IPS-18a (cell line): ENCODE measurements at regions not wholly inside any gene's neighbourhood (a gene's known extent, or its start where the extent isn't known, plus 50 kb on each side); places are given as distances from the start of the nearest gene placed in this dataset.
"Not testable (repeated sequence)": the region's sequence is repeated elsewhere in the genome, so short reads cannot be mapped to it uniquely, and the experiment has no call there.

Experiments used
- H3K27ac ChIP-seq: one replicate; pipeline ENCODE4 v1.5.1; 2013; ENCODE audit warnings: low read length
- H3K27me3 ChIP-seq: one replicate; pipeline ENCODE4 v1.6.1; 2013; ENCODE audit warnings: mild to moderate bottlenecking, low read length; ENCODE audit not compliant: control insufficient read depth, insufficient read depth
- H3K36me3 ChIP-seq: one replicate; pipeline ENCODE4 v1.6.1; 2013; ENCODE audit warnings: low read depth, low read length; ENCODE audit not compliant: control insufficient read depth
- H3K4me1 ChIP-seq: one replicate; pipeline ENCODE4 v1.6.1; 2013; ENCODE audit warnings: low read depth, low read length; ENCODE audit not compliant: control insufficient read depth
- H3K4me3 ChIP-seq: one replicate; pipeline ENCODE4 v1.5.1; 2013; ENCODE audit warnings: low read length
- H3K9ac ChIP-seq: one replicate; pipeline ENCODE4 v1.6.1; 2013; ENCODE audit warnings: mild to moderate bottlenecking, low read length, moderate library complexity
- H3K9me3 ChIP-seq: one replicate; pipeline ENCODE4 v1.6.1; 2013; ENCODE audit warnings: low read depth, low read length; ENCODE audit not compliant: control insufficient read depth

- Histone ChIP-seq H3K27ac (no peak overlapping the region), H3K9ac (no peak overlapping the region), H3K4me1 (peaks cover 3% of the 10 kb centered on the region), H3K27me3 (no peaks in the 10 kb centered on the region), H3K9me3 (no peaks in the 10 kb centered on the region), H3K4me3 (no peak overlapping the region), H3K36me3 (no peaks in the 10 kb centered on the region)
Measured at GRCh38 chr11:92580908-92581307, 356.3 kb downstream of the FAT3 start.

GRCh38 chr11:92588393-92588792, 363.8 kb downstream of the FAT3 start:
- Histone ChIP-seq H3K27me3 (no peaks in the 10 kb centered on the region), H3K36me3 (no peaks in the 10 kb centered on the region), H3K4me1 (no peaks in the 10 kb centered on the region), H3K9ac (no peak overlapping the region), H3K9me3 (no peaks in the 10 kb centered on the region), H3K4me3 (no peak overlapping the region), H3K27ac (no peak overlapping the region)

- Histone ChIP-seq H3K4me3 (no peak overlapping the region), H3K9ac (no peak overlapping the region), H3K36me3 (no peaks in the 10 kb centered on the region), H3K9me3 (no peaks in the 10 kb centered on the region), H3K27me3 (no peaks in the 10 kb centered on the region), H3K27ac (no peak overlapping the region), H3K4me1 (no peaks in the 10 kb centered on the region)
Measured at GRCh38 chr11:92589512-92589911, 364.9 kb downstream of the FAT3 start.

GRCh38 chr11:92591521-92591920, 366.9 kb downstream of the FAT3 start:
- no peak overlapping the region for H3K4me3 ChIP-seq
- H3K27me3 ChIP-seq = no peaks in the 10 kb centered on the region
- no peaks in the 10 kb centered on the region for H3K4me1 ChIP-seq
- H3K9me3 ChIP-seq = no peaks in the 10 kb centered on the region
- H3K27ac ChIP-seq = no peak overlapping the region
- H3K9ac ChIP-seq = no peak overlapping the region
- no peaks in the 10 kb centered on the region for H3K36me3 ChIP-seq

- Histone ChIP-seq H3K36me3 (no peaks in the 10 kb centered on the region), H3K27me3 (no peaks in the 10 kb centered on the region), H3K4me1 (no peaks in the 10 kb centered on the region), H3K27ac (no peak overlapping the region), H3K4me3 (no peak overlapping the region), H3K9me3 (no peaks in the 10 kb centered on the region), H3K9ac (no peak overlapping the region)
Measured at GRCh38 chr11:92594251-92594650, 369.6 kb downstream of the FAT3 start.

GRCh38 chr11:92595052-92595451, 370.4 kb downstream of the FAT3 start:
- H3K9ac ChIP-seq = no peak overlapping the region
- no peaks in the 10 kb centered on the region for H3K36me3 ChIP-seq
- H3K27ac ChIP-seq = no peak overlapping the region
- H3K4me1 ChIP-seq = no peaks in the 10 kb centered on the region
- H3K9me3 ChIP-seq = no peaks in the 10 kb centered on the region
- no peak overlapping the region for H3K4me3 ChIP-seq
- H3K27me3 ChIP-seq = no peaks in the 10 kb centered on the region

GRCh38 chr11:92596596-92597317, 372.1 kb downstream of the FAT3 start:
- Histone ChIP-seq H3K36me3 (no peaks in the 10 kb centered on the region), H3K4me1 (no peaks in the 10 kb centered on the region), H3K9me3 (no peaks in the 10 kb centered on the region), H3K27me3 (no peaks in the 10 kb centered on the region), H3K4me3 (no peak overlapping the region), H3K27ac (no peak overlapping the region), H3K9ac (no peak overlapping the region)

GRCh38 chr11:92601048-92601447, 368.4 kb upstream of the MTNR1B start:
- no peaks in the 10 kb centered on the region for H3K4me1 ChIP-seq
- no peak overlapping the region for H3K27ac ChIP-seq
- H3K27me3 ChIP-seq = no peaks in the 10 kb centered on the region
- H3K36me3 ChIP-seq = no peaks in the 10 kb centered on the region
- no peaks in the 10 kb centered on the region for H3K9me3 ChIP-seq
- H3K4me3 ChIP-seq = no peak overlapping the region
- no peak overlapping the region for H3K9ac ChIP-seq

GRCh38 chr11:92605667-92606066, 363.8 kb upstream of the MTNR1B start:
- no peaks in the 10 kb centered on the region for H3K9me3 ChIP-seq
- no peaks in the 10 kb centered on the region for H3K4me1 ChIP-seq
- H3K27me3 ChIP-seq = no peaks in the 10 kb centered on the region
- H3K36me3 ChIP-seq = no peaks in the 10 kb centered on the region
- no peak overlapping the region for H3K9ac ChIP-seq
- H3K4me3 ChIP-seq = no peak overlapping the region
- no peak overlapping the region for H3K27ac ChIP-seq

- H3K27me3 ChIP-seq = no peaks in the 10 kb centered on the region
- H3K9ac ChIP-seq = no peak overlapping the region
- no peak overlapping the region for H3K4me3 ChIP-seq
- H3K9me3 ChIP-seq = no peaks in the 10 kb centered on the region
- peak overlapping the region; percentile 34 for H3K27ac ChIP-seq
- no peaks in the 10 kb centered on the region for H3K4me1 ChIP-seq
- H3K36me3 ChIP-seq = no peaks in the 10 kb centered on the region
Measured at GRCh38 chr11:92607969-92608722, 361.3 kb upstream of the MTNR1B start.

GRCh38 chr11:92611157-92611556, 358.3 kb upstream of the MTNR1B start:
- no peak overlapping the region for H3K27ac ChIP-seq
- no peaks in the 10 kb centered on the region for H3K36me3 ChIP-seq
- H3K4me3 ChIP-seq = no peak overlapping the region

GRCh38 chr11:92618020-92618419, 351.4 kb upstream of the MTNR1B start:
- not testable (repeated sequence) for H3K9me3 ChIP-seq, H3K27me3 ChIP-seq, H3K36me3 ChIP-seq, H3K27ac ChIP-seq, H3K4me1 ChIP-seq, H3K9ac ChIP-seq, H3K4me3 ChIP-seq

More at GRCh38 chr11:92611157-92611556, 358.3 kb upstream of the MTNR1B start:
- no peak overlapping the region for H3K9ac ChIP-seq
- H3K4me1 ChIP-seq = no peaks in the 10 kb centered on the region
- H3K9me3 ChIP-seq = no peaks in the 10 kb centered on the region
- H3K27me3 ChIP-seq = no peaks in the 10 kb centered on the region
